ENCODE measurements at regions not wholly inside any gene's neighbourhood (a gene's known extent, or its start where the extent isn't known, plus 50 kb on each side); places are given as distances from the start of the nearest gene placed in this dataset.

GRCh38 chr19:28520998-28521568 is 691.9 kb downstream of the UQCRFS1 start:
- no peak overlapping the region for H3K27ac ChIP-seq (ENCODE audit: low read depth, low read length)
- H3K4me1 ChIP-seq (ENCODE audit: control insufficient read depth, low read depth, low read length): no peaks in the 10 kb centered on the region
- H3K27me3 ChIP-seq (ENCODE audit: insufficient read depth, low read length, poor library complexity): no peaks in the 10 kb centered on the region
- H3K18ac ChIP-seq (ENCODE audit: low read length): no peak overlapping the region
- no peak overlapping the region for H3K4me3 ChIP-seq (ENCODE audit: low read length)
- H2BK5ac ChIP-seq (ENCODE audit: low read length): no peak overlapping the region
- no peak overlapping the region for H4K5ac ChIP-seq (ENCODE audit: low read length)
- no peak overlapping the region for H2BK120ac ChIP-seq (ENCODE audit: low read depth, low read length)
- no peaks in the 10 kb centered on the region for H3K79me2 ChIP-seq (ENCODE audit: control insufficient read depth, insufficient read depth, low read length)
- no peaks in the 10 kb centered on the region for H3K79me1 ChIP-seq (ENCODE audit: low read length)
- H3K4me2 ChIP-seq (ENCODE audit: low read length): no peak overlapping the region
- H2AK5ac ChIP-seq (ENCODE audit: low read length): no peak overlapping the region
- H3K36me3 ChIP-seq (ENCODE audit: control insufficient read depth, insufficient read depth, low read length): no peaks in the 10 kb centered on the region
- H3K9ac ChIP-seq (ENCODE audit: low read length): no peak overlapping the region
- no peak overlapping the region for H3K4ac ChIP-seq (ENCODE audit: low read depth, low read length)
- H4K8ac ChIP-seq (ENCODE audit: low read depth, low read length): no peak overlapping the region
- H3K23ac ChIP-seq (ENCODE audit: low read length): no peak overlapping the region
- H3K56ac ChIP-seq (ENCODE audit: low read length): no peak overlapping the region
- no peak overlapping the region for H2BK15ac ChIP-seq (replicated peaks; ENCODE audit: low read depth)
- no peak for DNase-seq

- Histone ChIP-seq H2BK5ac (ENCODE audit: low read length) (no peak overlapping the region), H3K79me1 (ENCODE audit: low read length) (no peaks in the 10 kb centered on the region), H3K4ac (ENCODE audit: low read depth, low read length) (no peak overlapping the region), H2AK5ac (ENCODE audit: low read length) (no peak overlapping the region), H3K4me3 (ENCODE audit: low read length) (no peak overlapping the region), H3K4me2 (ENCODE audit: low read length) (no peak overlapping the region), H3K27ac (ENCODE audit: low read depth, low read length) (no peak overlapping the region), H3K23ac (ENCODE audit: low read length) (no peak overlapping the region), H3K36me3 (ENCODE audit: control insufficient read depth, insufficient read depth, low read length) (no peaks in the 10 kb centered on the region), H3K79me2 (ENCODE audit: control insufficient read depth, insufficient read depth, low read length) (no peaks in the 10 kb centered on the region), H4K8ac (ENCODE audit: low read depth, low read length) (no peak overlapping the region), H3K27me3 (ENCODE audit: insufficient read depth, low read length, poor library complexity) (no peaks in the 10 kb centered on the region), H2BK120ac (ENCODE audit: low read depth, low read length) (no peak overlapping the region), H3K56ac (ENCODE audit: low read length) (no peak overlapping the region), H4K5ac (ENCODE audit: low read length) (no peak overlapping the region), H3K4me1 (ENCODE audit: control insufficient read depth, low read depth, low read length) (no peaks in the 10 kb centered on the region), H2BK15ac (replicated peaks; ENCODE audit: low read depth) (no peak overlapping the region), H3K18ac (ENCODE audit: low read length) (no peak overlapping the region), H3K9ac (ENCODE audit: low read length) (no peak overlapping the region)
- no peak for DNase-seq
- WGBS (ENCODE audit: extremely low coverage, insufficient coverage, low lambda C conversion rate): no CpG with 5 or more reads among the region's 15 CpGs
Measured at GRCh38 chr19:28519952-28520861, 692.7 kb downstream of the UQCRFS1 start.

GRCh38 chr19:28519218-28519779 is 693.7 kb downstream of the UQCRFS1 start:
- no peaks in the 10 kb centered on the region for H3K27me3 ChIP-seq (ENCODE audit: insufficient read depth, low read length, poor library complexity)
- WGBS (ENCODE audit: extremely low coverage, insufficient coverage, low lambda C conversion rate): no CpG with 5 or more reads among the region's 8 CpGs
- no peak overlapping the region for H2AK5ac ChIP-seq (ENCODE audit: low read length)
- DNase-seq: no peak
- H4K8ac ChIP-seq (ENCODE audit: low read depth, low read length): no peak overlapping the region
- H4K5ac ChIP-seq (ENCODE audit: low read length): no peak overlapping the region
- no peak overlapping the region for H2BK120ac ChIP-seq (ENCODE audit: low read depth, low read length)
- no peak overlapping the region for H2BK5ac ChIP-seq (ENCODE audit: low read length)
- H3K4me1 ChIP-seq (ENCODE audit: control insufficient read depth, low read depth, low read length): no peaks in the 10 kb centered on the region
- no peaks in the 10 kb centered on the region for H3K79me2 ChIP-seq (ENCODE audit: control insufficient read depth, insufficient read depth, low read length)
- no peak overlapping the region for H3K9ac ChIP-seq (ENCODE audit: low read length)
- H2BK15ac ChIP-seq (replicated peaks; ENCODE audit: low read depth): no peak overlapping the region
- no peak overlapping the region for H3K18ac ChIP-seq (ENCODE audit: low read length)
- H3K4ac ChIP-seq (ENCODE audit: low read depth, low read length): no peak overlapping the region
- no peak overlapping the region for H3K4me3 ChIP-seq (ENCODE audit: low read length)
- H3K56ac ChIP-seq (ENCODE audit: low read length): no peak overlapping the region
- no peak overlapping the region for H3K23ac ChIP-seq (ENCODE audit: low read length)
- H3K27ac ChIP-seq (ENCODE audit: low read depth, low read length): no peak overlapping the region
- H3K36me3 ChIP-seq (ENCODE audit: control insufficient read depth, insufficient read depth, low read length): no peaks in the 10 kb centered on the region
- no peak overlapping the region for H3K4me2 ChIP-seq (ENCODE audit: low read length)
- H3K79me1 ChIP-seq (ENCODE audit: low read length): no peaks in the 10 kb centered on the region

GRCh38 chr19:28516415-28516872 is 696.5 kb downstream of the UQCRFS1 start:
- Histone ChIP-seq H3K4me3 (ENCODE audit: low read length) (no peak overlapping the region), H3K4me1 (ENCODE audit: control insufficient read depth, low read depth, low read length) (no peaks in the 10 kb centered on the region), H4K8ac (ENCODE audit: low read depth, low read length) (no peak overlapping the region), H3K18ac (ENCODE audit: low read length) (no peak overlapping the region), H3K27ac (ENCODE audit: low read depth, low read length) (no peak overlapping the region), H3K36me3 (ENCODE audit: control insufficient read depth, insufficient read depth, low read length) (no peaks in the 10 kb centered on the region), H3K27me3 (ENCODE audit: insufficient read depth, low read length, poor library complexity) (no peaks in the 10 kb centered on the region), H2BK120ac (ENCODE audit: low read depth, low read length) (no peak overlapping the region), H3K4ac (ENCODE audit: low read depth, low read length) (no peak overlapping the region), H4K5ac (ENCODE audit: low read length) (no peak overlapping the region), H3K56ac (ENCODE audit: low read length) (no peak overlapping the region), H3K23ac (ENCODE audit: low read length) (no peak overlapping the region), H3K79me2 (ENCODE audit: control insufficient read depth, insufficient read depth, low read length) (no peaks in the 10 kb centered on the region), H2BK15ac (replicated peaks; ENCODE audit: low read depth) (no peak overlapping the region), H3K9ac (ENCODE audit: low read length) (no peak overlapping the region), H3K79me1 (ENCODE audit: low read length) (no peaks in the 10 kb centered on the region), H2AK5ac (ENCODE audit: low read length) (no peak overlapping the region), H3K4me2 (ENCODE audit: low read length) (no peak overlapping the region), H2BK5ac (ENCODE audit: low read length) (no peak overlapping the region)
- no CpG with 5 or more reads among the region's 2 CpGs for WGBS (ENCODE audit: extremely low coverage, insufficient coverage, low lambda C conversion rate)
- DNase-seq: no peak

GRCh38 chr19:28514166-28514565 is 698.8 kb downstream of the UQCRFS1 start:
- Histone ChIP-seq H2BK120ac (ENCODE audit: low read depth, low read length) (no peak overlapping the region), H3K79me1 (ENCODE audit: low read length) (no peaks in the 10 kb centered on the region), H2AK5ac (ENCODE audit: low read length) (no peak overlapping the region), H3K27me3 (ENCODE audit: insufficient read depth, low read length, poor library complexity) (no peaks in the 10 kb centered on the region), H3K18ac (ENCODE audit: low read length) (no peak overlapping the region), H3K56ac (ENCODE audit: low read length) (no peak overlapping the region), H3K36me3 (ENCODE audit: control insufficient read depth, insufficient read depth, low read length) (no peaks in the 10 kb centered on the region), H3K9ac (ENCODE audit: low read length) (no peak overlapping the region), H2BK15ac (replicated peaks; ENCODE audit: low read depth) (no peak overlapping the region), H3K79me2 (ENCODE audit: control insufficient read depth, insufficient read depth, low read length) (no peaks in the 10 kb centered on the region), H3K4me2 (ENCODE audit: low read length) (no peak overlapping the region), H4K8ac (ENCODE audit: low read depth, low read length) (no peak overlapping the region), H3K4ac (ENCODE audit: low read depth, low read length) (no peak overlapping the region), H4K5ac (ENCODE audit: low read length) (no peak overlapping the region), H3K4me1 (ENCODE audit: control insufficient read depth, low read depth, low read length) (no peaks in the 10 kb centered on the region), H3K23ac (ENCODE audit: low read length) (no peak overlapping the region), H2BK5ac (ENCODE audit: low read length) (no peak overlapping the region), H3K4me3 (ENCODE audit: low read length) (no peak overlapping the region), H3K27ac (ENCODE audit: low read depth, low read length) (no peak overlapping the region)
- DNase-seq: no peak
- whole genome bisulfite sequencing (ENCODE audit: extremely low coverage, insufficient coverage, low lambda C conversion rate): no CpG with 5 or more reads among the region's 3 CpGs

Measured in mesendoderm (in vitro differentiated cells).